Hepatocyte (in vitro differentiated cells): ENCODE measurements at regions not wholly inside any gene's neighbourhood (a gene's known extent, or its start where the extent isn't known, plus 50 kb on each side); places are given as distances from the start of the nearest gene placed in this dataset.

Experiments used
- DNase-seq: peaks from one replicate; pipeline ENCODE4 v3.0.0-alpha.2; 2016; ENCODE audit warnings: low spot score
- H2AFZ ChIP-seq: fragments of 200-600 bp; sonication (generic); 2 replicates; pipeline ENCODE4 v1.6.0; 2016; ENCODE audit warnings: antibody characterized with exemption, mild to moderate bottlenecking
- H3K27ac ChIP-seq: fragments of 200-600 bp; sonication (generic); 2 replicates; pipeline ENCODE4 v1.5.1; 2016; ENCODE audit warnings: mild to moderate bottlenecking
- H3K27me3 ChIP-seq: fragments of 200-600 bp; sonication (generic); 2 replicates; pipeline ENCODE4 v1.6.1; 2016
- H3K36me3 ChIP-seq: fragments of 200-600 bp; sonication (generic); replicated peaks from 2 replicates; pipeline ENCODE4 v1.5.1; 2016; ENCODE audit warnings: low read depth; ENCODE audit not compliant: insufficient read depth
- H3K4me1 ChIP-seq: fragments of 200-600 bp; sonication (generic); 2 replicates; pipeline ENCODE4 v1.5.1; 2016; ENCODE audit warnings: mild to moderate bottlenecking, moderate library complexity; ENCODE audit not compliant: insufficient read depth
- H3K4me2 ChIP-seq: fragments of 200-600 bp; sonication (generic); 2 replicates; pipeline ENCODE4 v1.6.0; 2016
- H3K4me3 ChIP-seq: fragments of 200-600 bp; sonication (generic); 2 replicates; pipeline ENCODE4 v1.5.1; 2016; ENCODE audit warnings: mild to moderate bottlenecking
- H3K79me2 ChIP-seq: fragments of 200-600 bp; sonication (generic); 2 replicates; pipeline ENCODE4 v1.6.0; 2017; ENCODE audit warnings: mild to moderate bottlenecking
- H3K9me2 ChIP-seq: fragments of 200-600 bp; sonication (generic); replicated peaks from 2 replicates; pipeline ENCODE4 v1.6.0; 2017; ENCODE audit warnings: mild to moderate bottlenecking; ENCODE audit not compliant: insufficient read depth
- H3K9me3 ChIP-seq: fragments of 200-600 bp; sonication (generic); 2 replicates; pipeline ENCODE4 v1.5.1; 2016; ENCODE audit warnings: low read depth, mild to moderate bottlenecking
- H4K20me1 ChIP-seq: fragments of 200-600 bp; sonication (generic); 2 replicates; pipeline ENCODE4 v1.6.0; 2016; ENCODE audit warnings: mild to moderate bottlenecking; ENCODE audit not compliant: insufficient read depth, poor library complexity, severe bottlenecking
- CTCF ChIP-seq: fragments of 200-600 bp; sonication (generic); IDR thresholded peaks from 2 replicates; pipeline ENCODE4 v1.5.1; 2016; ENCODE audit warnings: antibody characterized with exemption, mild to moderate bottlenecking; ENCODE audit not compliant: poor library complexity
- EZH2 ChIP-seq: fragments of 200-600 bp; sonication (generic); IDR thresholded peaks from 2 replicates; pipeline ENCODE4 v1.6.1; 2016; ENCODE audit warnings: antibody characterized with exemption, mild to moderate bottlenecking, borderline replicate concordance
- EZH2phosphoT487 ChIP-seq: fragments of 200-600 bp; sonication (generic); IDR thresholded peaks from one replicate; pipeline ENCODE4 v1.6.1; 2018; ENCODE audit warnings: antibody characterized with exemption, mild to moderate bottlenecking, low read depth, moderate library complexity; ENCODE audit not compliant: unreplicated experiment, severe bottlenecking
- WGBS: methylation state at CpG from one replicate; pipeline ENCODE4 v1.1.6; 2016; ENCODE audit warnings: low lambda C conversion rate; ENCODE audit errors: missing lambda C conversion rate; 5-methylcytosine and 5-hydroxymethylcytosine counted together

GRCh38 chr3:127137113-127137512 lies 55.8 kb upstream of the PRR23E start:
- TF ChIP-seq EZH2 = no peak
- TF ChIP-seq CTCF = no peak
- no peak for TF ChIP-seq EZH2phosphoT487
- Histone ChIP-seq H3K27ac (no peak overlapping the region), H3K4me3 (no peak overlapping the region), H3K4me2 (no peak overlapping the region), H3K9me3 (no peaks in the 10 kb centered on the region), H2AFZ (no peak overlapping the region), H3K36me3 (no peaks in the 10 kb centered on the region), H3K4me1 (peaks cover 11% of the 10 kb centered on the region), H4K20me1 (no peaks in the 10 kb centered on the region), H3K27me3 (peaks cover 51% of the 10 kb centered on the region), H3K9me2 (no peaks in the 10 kb centered on the region), H3K79me2 (no peaks in the 10 kb centered on the region)
- DNase-seq = no peak
- 90% methylated on average over 8 of the region's 8 CpGs for WGBS

GRCh38 chr3:127137757-127138536 lies 55.0 kb upstream of the PRR23E start:
- H3K4me2 ChIP-seq = no peak overlapping the region
- peaks cover 46% of the 10 kb centered on the region for H3K27me3 ChIP-seq
- no peaks in the 10 kb centered on the region for H4K20me1 ChIP-seq
- no peak overlapping the region for H3K4me3 ChIP-seq
- no peaks in the 10 kb centered on the region for H3K9me2 ChIP-seq
- no peak overlapping the region for H2AFZ ChIP-seq
- 90% methylated on average over 11 of the region's 11 CpGs for WGBS
- H3K27ac ChIP-seq = no peak overlapping the region
- DNase-seq = no peak
- H3K9me3 ChIP-seq = no peaks in the 10 kb centered on the region
- TF ChIP-seq EZH2phosphoT487 (no peak), EZH2 (no peak), CTCF (no peak)
- H3K79me2 ChIP-seq = no peaks in the 10 kb centered on the region
- H3K36me3 ChIP-seq = no peaks in the 10 kb centered on the region
- peaks cover 19% of the 10 kb centered on the region for H3K4me1 ChIP-seq

- no peak overlapping the region for H3K4me2 ChIP-seq
- WGBS = 94% methylated on average over 17 of the region's 17 CpGs
- H3K27ac ChIP-seq = no peak overlapping the region
- H3K4me1 ChIP-seq = peaks cover 21% of the 10 kb centered on the region
- no peaks in the 10 kb centered on the region for H3K9me2 ChIP-seq
- no peaks in the 10 kb centered on the region for H4K20me1 ChIP-seq
- no peak overlapping the region for H3K4me3 ChIP-seq
- no peak for DNase-seq
- TF ChIP-seq EZH2 (no peak), CTCF (no peak), EZH2phosphoT487 (no peak)
- H3K9me3 ChIP-seq = no peaks in the 10 kb centered on the region
- peaks cover 27% of the 10 kb centered on the region for H3K27me3 ChIP-seq
- no peaks in the 10 kb centered on the region for H3K79me2 ChIP-seq
- H3K36me3 ChIP-seq = no peaks in the 10 kb centered on the region
- no peak overlapping the region for H2AFZ ChIP-seq
Measured at GRCh38 chr3:127139601-127140500, 53.1 kb upstream of the PRR23E start.
